WTC11 (cell line): ENCODE measurements at regions not wholly inside any gene's neighbourhood (a gene's known extent, or its start where the extent isn't known, plus 50 kb on each side); places are given as distances from the start of the nearest gene placed in this dataset.

ENCODE experiments used
- CREB1 ChIP-seq: sonication (generic); formaldehyde crosslinking; IDR thresholded peaks from 2 replicates; pipeline ENCODE4 v1.8.0; 2023; ENCODE audit warnings: mild to moderate bottlenecking, missing genetic modification reagents
- ELF4 ChIP-seq: sonication (generic); formaldehyde crosslinking; IDR thresholded peaks from 2 replicates; pipeline ENCODE4 v1.8.1; 2022; ENCODE audit warnings: low read depth, mild to moderate bottlenecking, moderate library complexity, missing genetic modification reagents
- FOXJ3 ChIP-seq: sonication (generic); formaldehyde crosslinking; IDR thresholded peaks from 2 replicates; pipeline ENCODE4 v1.9.0; 2021; ENCODE audit warnings: missing genetic modification reagents, mild to moderate bottlenecking, borderline replicate concordance
- HMGA2 ChIP-seq: fragments of 250-450 bp; sonication (Bioruptor Pico); IDR thresholded peaks from 2 replicates; pipeline ENCODE4 v1.4.0; 2021; ENCODE audit warnings: mild to moderate bottlenecking, moderate library complexity
- TF ChIP-seq, protein P1 (sequence below): fragments of 200-600 bp; IDR thresholded peaks from 2 replicates; pipeline ENCODE4 v1.8.0; 2022; ENCODE audit warnings: antibody characterized with exemption
- TF ChIP-seq, protein P2 (sequence below): sonication (generic); formaldehyde crosslinking; IDR thresholded peaks from 2 replicates; pipeline ENCODE4 v1.8.1; 2022; ENCODE audit warnings: low read depth, mild to moderate bottlenecking, moderate library complexity, missing genetic modification reagents, borderline replicate concordance
- TF ChIP-seq, protein P3 (sequence below): sonication (generic); formaldehyde crosslinking; IDR thresholded peaks from 2 replicates; pipeline ENCODE4 v1.8.1; 2023; ENCODE audit warnings: mild to moderate bottlenecking, missing genetic modification reagents

DNA sequence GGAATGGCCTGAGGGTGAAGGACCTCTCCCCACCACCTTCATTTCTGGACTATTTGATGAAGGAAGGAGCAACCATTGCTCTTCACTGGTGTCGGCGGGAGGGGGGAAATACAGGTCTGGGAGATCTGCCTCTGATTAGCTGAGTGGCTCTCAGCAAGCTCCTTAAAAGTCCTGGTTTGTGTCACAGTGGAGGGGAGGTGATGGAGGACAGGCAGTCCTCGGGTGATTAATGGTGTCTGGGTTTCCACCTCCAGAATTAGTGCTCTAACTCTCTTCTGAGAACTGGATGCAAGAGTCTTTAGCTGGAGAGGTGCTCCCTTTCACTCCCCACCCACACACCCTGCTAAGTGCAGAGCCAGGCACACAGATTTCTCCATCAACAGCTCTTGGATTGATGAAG, 83.2 kb downstream of the TTC32 start:
- TF ChIP-seq CREB1 (no peak), ELF4 (CRISPR knock-in tag) (no peak), FOXJ3 (CRISPR knock-in tag) (no peak), HMGA2 (no peak)
- TF ChIP-seq, protein P1, sequence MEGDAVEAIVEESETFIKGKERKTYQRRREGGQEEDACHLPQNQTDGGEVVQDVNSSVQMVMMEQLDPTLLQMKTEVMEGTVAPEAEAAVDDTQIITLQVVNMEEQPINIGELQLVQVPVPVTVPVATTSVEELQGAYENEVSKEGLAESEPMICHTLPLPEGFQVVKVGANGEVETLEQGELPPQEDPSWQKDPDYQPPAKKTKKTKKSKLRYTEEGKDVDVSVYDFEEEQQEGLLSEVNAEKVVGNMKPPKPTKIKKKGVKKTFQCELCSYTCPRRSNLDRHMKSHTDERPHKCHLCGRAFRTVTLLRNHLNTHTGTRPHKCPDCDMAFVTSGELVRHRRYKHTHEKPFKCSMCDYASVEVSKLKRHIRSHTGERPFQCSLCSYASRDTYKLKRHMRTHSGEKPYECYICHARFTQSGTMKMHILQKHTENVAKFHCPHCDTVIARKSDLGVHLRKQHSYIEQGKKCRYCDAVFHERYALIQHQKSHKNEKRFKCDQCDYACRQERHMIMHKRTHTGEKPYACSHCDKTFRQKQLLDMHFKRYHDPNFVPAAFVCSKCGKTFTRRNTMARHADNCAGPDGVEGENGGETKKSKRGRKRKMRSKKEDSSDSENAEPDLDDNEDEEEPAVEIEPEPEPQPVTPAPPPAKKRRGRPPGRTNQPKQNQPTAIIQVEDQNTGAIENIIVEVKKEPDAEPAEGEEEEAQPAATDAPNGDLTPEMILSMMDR: no peak
- TF ChIP-seq, protein P2, sequence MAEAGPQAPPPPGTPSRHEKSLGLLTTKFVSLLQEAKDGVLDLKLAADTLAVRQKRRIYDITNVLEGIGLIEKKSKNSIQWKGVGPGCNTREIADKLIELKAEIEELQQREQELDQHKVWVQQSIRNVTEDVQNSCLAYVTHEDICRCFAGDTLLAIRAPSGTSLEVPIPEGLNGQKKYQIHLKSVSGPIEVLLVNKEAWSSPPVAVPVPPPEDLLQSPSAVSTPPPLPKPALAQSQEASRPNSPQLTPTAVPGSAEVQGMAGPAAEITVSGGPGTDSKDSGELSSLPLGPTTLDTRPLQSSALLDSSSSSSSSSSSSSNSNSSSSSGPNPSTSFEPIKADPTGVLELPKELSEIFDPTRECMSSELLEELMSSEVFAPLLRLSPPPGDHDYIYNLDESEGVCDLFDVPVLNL (CRISPR knock-in tag): no peak
- TF ChIP-seq, protein P3, sequence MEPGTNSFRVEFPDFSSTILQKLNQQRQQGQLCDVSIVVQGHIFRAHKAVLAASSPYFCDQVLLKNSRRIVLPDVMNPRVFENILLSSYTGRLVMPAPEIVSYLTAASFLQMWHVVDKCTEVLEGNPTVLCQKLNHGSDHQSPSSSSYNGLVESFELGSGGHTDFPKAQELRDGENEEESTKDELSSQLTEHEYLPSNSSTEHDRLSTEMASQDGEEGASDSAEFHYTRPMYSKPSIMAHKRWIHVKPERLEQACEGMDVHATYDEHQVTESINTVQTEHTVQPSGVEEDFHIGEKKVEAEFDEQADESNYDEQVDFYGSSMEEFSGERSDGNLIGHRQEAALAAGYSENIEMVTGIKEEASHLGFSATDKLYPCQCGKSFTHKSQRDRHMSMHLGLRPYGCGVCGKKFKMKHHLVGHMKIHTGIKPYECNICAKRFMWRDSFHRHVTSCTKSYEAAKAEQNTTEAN: no peak
